Fibroblast of lung (primary cell): ENCODE measurements at regions not wholly inside any gene's neighbourhood (a gene's known extent, or its start where the extent isn't known, plus 50 kb on each side); places are given as distances from the start of the nearest gene placed in this dataset.

Source experiments
- EZH2 ChIP-seq: IDR thresholded peaks from 2 replicates; pipeline ENCODE4 v1.5.1; 2012; ENCODE audit warnings: low read length, control low read depth, mild to moderate bottlenecking; ENCODE audit errors: missing control alignments
- TF ChIP-seq, protein P1 (sequence below), 2 donors: IDR thresholded peaks in 1 of 2; conservative IDR thresholded peaks in 1 of 2; 1 replicate in 1 of 2; 2 replicates in 1 of 2; pipeline ENCODE4 v1.5.1; 2011 to 2012; ENCODE audit warnings: low read length in 2 of 2, control low read depth in 1 of 2, inconsistent platforms in 1 of 2, low read depth in 1 of 2, mild to moderate bottlenecking in 1 of 2

GRCh38 chr7:117962366-117962994, 89.2 kb upstream of the CTTNBP2 start:
- TF ChIP-seq, protein P1, sequence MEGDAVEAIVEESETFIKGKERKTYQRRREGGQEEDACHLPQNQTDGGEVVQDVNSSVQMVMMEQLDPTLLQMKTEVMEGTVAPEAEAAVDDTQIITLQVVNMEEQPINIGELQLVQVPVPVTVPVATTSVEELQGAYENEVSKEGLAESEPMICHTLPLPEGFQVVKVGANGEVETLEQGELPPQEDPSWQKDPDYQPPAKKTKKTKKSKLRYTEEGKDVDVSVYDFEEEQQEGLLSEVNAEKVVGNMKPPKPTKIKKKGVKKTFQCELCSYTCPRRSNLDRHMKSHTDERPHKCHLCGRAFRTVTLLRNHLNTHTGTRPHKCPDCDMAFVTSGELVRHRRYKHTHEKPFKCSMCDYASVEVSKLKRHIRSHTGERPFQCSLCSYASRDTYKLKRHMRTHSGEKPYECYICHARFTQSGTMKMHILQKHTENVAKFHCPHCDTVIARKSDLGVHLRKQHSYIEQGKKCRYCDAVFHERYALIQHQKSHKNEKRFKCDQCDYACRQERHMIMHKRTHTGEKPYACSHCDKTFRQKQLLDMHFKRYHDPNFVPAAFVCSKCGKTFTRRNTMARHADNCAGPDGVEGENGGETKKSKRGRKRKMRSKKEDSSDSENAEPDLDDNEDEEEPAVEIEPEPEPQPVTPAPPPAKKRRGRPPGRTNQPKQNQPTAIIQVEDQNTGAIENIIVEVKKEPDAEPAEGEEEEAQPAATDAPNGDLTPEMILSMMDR (conservative IDR thresholded peaks at IDR 0.05 in 1 of 2, IDR thresholded peaks at IDR 0.05 in 1 of 2; ENCODE audit: low read depth in 1 of 2, low read length in 2 of 2) = no peak
- TF ChIP-seq EZH2 = no peak
